GM23338 (cell line): ENCODE measurements at regions not wholly inside any gene's neighbourhood (a gene's known extent, or its start where the extent isn't known, plus 50 kb on each side); places are given as distances from the start of the nearest gene placed in this dataset.

Experiments used
- ATAC-seq: fragments of 200-7000 bp; cut with Tn5 transposase; 3 replicates; pipeline ENCODE4 v1.9.1; 2020
- DNase-seq: peaks from one replicate; pipeline ENCODE4 v3.0.0-alpha.2; 2015; ENCODE audit warnings: low spot score
- H2AFZ ChIP-seq: fragments of 200-600 bp; sonication (generic); 2 replicates; pipeline ENCODE4 v1.8.0; 2016; ENCODE audit warnings: antibody characterized with exemption, mild to moderate bottlenecking, moderate library complexity
- H3F3A ChIP-seq: fragments of 200-600 bp; sonication (generic); replicated peaks from 2 replicates; pipeline ENCODE4 v1.8.0; 2017; ENCODE audit warnings: antibody characterized with exemption, mixed run types, low read depth
- H3K27ac ChIP-seq: fragments of 200-600 bp; sonication (generic); 2 replicates; pipeline ENCODE4 v1.6.1; 2016; ENCODE audit warnings: low read depth
- H3K27me3 ChIP-seq: fragments of 200-600 bp; sonication (generic); 2 replicates; pipeline ENCODE4 v1.8.0; 2016; ENCODE audit warnings: mild to moderate bottlenecking, mixed run types, moderate library complexity; ENCODE audit not compliant: insufficient read depth
- H3K36me3 ChIP-seq: fragments of 200-600 bp; sonication (generic); 2 replicates; pipeline ENCODE4 v1.8.0; 2016; ENCODE audit warnings: mild to moderate bottlenecking; ENCODE audit not compliant: insufficient read depth
- H3K4me1 ChIP-seq: fragments of 200-600 bp; sonication (generic); 2 replicates; pipeline ENCODE4 v1.8.0; 2016; ENCODE audit warnings: mild to moderate bottlenecking, moderate library complexity; ENCODE audit not compliant: insufficient read depth
- H3K4me2 ChIP-seq: fragments of 200-600 bp; sonication (generic); 2 replicates; pipeline ENCODE4 v1.7.1; 2017; ENCODE audit warnings: mixed run types
- H3K4me3 ChIP-seq: fragments of 200-600 bp; sonication (generic); 2 replicates; pipeline ENCODE4 v1.6.1; 2016; ENCODE audit warnings: mixed run types
- H3K79me2 ChIP-seq: fragments of 200-600 bp; sonication (generic); replicated peaks from 2 replicates; pipeline ENCODE4 v1.8.0; 2017; ENCODE audit warnings: mild to moderate bottlenecking; ENCODE audit not compliant: insufficient read depth
- H3K9me2 ChIP-seq: fragments of 200-600 bp; sonication (generic); 2 replicates; pipeline ENCODE4 v1.8.0; 2017; ENCODE audit not compliant: insufficient read depth
- H4K20me1 ChIP-seq: fragments of 200-600 bp; sonication (generic); replicated peaks from 2 replicates; pipeline ENCODE4 v1.8.0; 2017; ENCODE audit warnings: mild to moderate bottlenecking; ENCODE audit not compliant: insufficient read depth
- H3K27ac Mint-ChIP-seq: 2 replicates; pipeline ENCODE4 v1.8.0; 2020; ENCODE audit warnings: inconsistent platforms, mild to moderate bottlenecking, moderate library complexity, mixed read lengths
- H3K27me3 Mint-ChIP-seq: 3 replicates; pipeline ENCODE4 v1.8.0; 2022; ENCODE audit warnings: low read depth, mild to moderate bottlenecking, moderate library complexity, mixed read lengths, inconsistent platforms; ENCODE audit not compliant: insufficient read depth, poor library complexity
- H3K36me3 Mint-ChIP-seq: 3 replicates; pipeline ENCODE4 v1.8.0; 2021; ENCODE audit warnings: low read depth, mild to moderate bottlenecking, inconsistent platforms, moderate library complexity, mixed read lengths
- H3K4me1 Mint-ChIP-seq: 3 replicates; pipeline ENCODE4 v1.8.0; 2020; ENCODE audit warnings: mild to moderate bottlenecking, inconsistent platforms, mixed read lengths
- H3K4me3 Mint-ChIP-seq: 3 replicates; pipeline ENCODE4 v1.8.0; 2021; ENCODE audit warnings: moderate library complexity, mild to moderate bottlenecking, inconsistent platforms, mixed read lengths
- H3K9me3 Mint-ChIP-seq: 3 replicates; pipeline ENCODE4 v1.8.0; 2020; ENCODE audit warnings: moderate library complexity, mild to moderate bottlenecking, inconsistent platforms, mixed read lengths
- CREB1 ChIP-seq: fragments of 250-450 bp; sonication (Bioruptor Pico); IDR thresholded peaks from 2 replicates; pipeline ENCODE4 v1.5.0; 2020; ENCODE audit warnings: low read depth, mild to moderate bottlenecking, moderate library complexity
- EZH2 ChIP-seq: fragments of 200-600 bp; sonication (generic); IDR thresholded peaks from one replicate; pipeline ENCODE4 v1.8.0; 2017; ENCODE audit warnings: antibody characterized with exemption, mild to moderate bottlenecking, low read depth; ENCODE audit not compliant: unreplicated experiment
- EZH2phosphoT487 ChIP-seq: fragments of 200-600 bp; sonication (generic); IDR thresholded peaks from one replicate; pipeline ENCODE4 v1.8.1; 2018; ENCODE audit warnings: antibody characterized with exemption; ENCODE audit not compliant: unreplicated experiment
- JUNB ChIP-seq: IDR thresholded peaks from one replicate; pipeline ENCODE4 v1.6.1; 2016; ENCODE audit warnings: antibody characterized with exemption; ENCODE audit not compliant: unreplicated experiment
- NANOG ChIP-seq: IDR thresholded peaks from 2 replicates; pipeline ENCODE4 v1.6.1; 2016; ENCODE audit warnings: antibody characterized with exemption, borderline replicate concordance
- POLR2AphosphoS5 ChIP-seq: IDR thresholded peaks from 2 replicates; pipeline ENCODE4 v1.6.1; 2016; ENCODE audit warnings: antibody characterized with exemption, low read depth
- STAT1 ChIP-seq: IDR thresholded peaks from one replicate; pipeline ENCODE4 v1.6.1; 2016; ENCODE audit warnings: antibody characterized with exemption; ENCODE audit not compliant: unreplicated experiment
- ZNF114 ChIP-seq: fragments of 250-450 bp; sonication (Bioruptor Pico); IDR thresholded peaks from 2 replicates; pipeline ENCODE4 v1.5.0; 2020; ENCODE audit warnings: mild to moderate bottlenecking, moderate library complexity
- TF ChIP-seq, protein P1 (sequence below): fragments of 250-450 bp; sonication (Bioruptor Pico); IDR thresholded peaks from 2 replicates; pipeline ENCODE4 v1.5.0; 2020; ENCODE audit warnings: mild to moderate bottlenecking, moderate library complexity
- TF ChIP-seq, protein P2 (sequence below): IDR thresholded peaks from 2 replicates; pipeline ENCODE4 v1.6.1; 2016; ENCODE audit warnings: antibody characterized with exemption
- TF ChIP-seq, protein P3 (sequence below): IDR thresholded peaks from one replicate; pipeline ENCODE4 v1.6.1; 2018; ENCODE audit warnings: antibody characterized with exemption; ENCODE audit not compliant: unreplicated experiment
- TF ChIP-seq, protein P4 (sequence below), 2 experiments: fragments of 200-600 bp in 1 of 2; sonication (generic) in 1 of 2; conservative IDR thresholded peaks; 2 replicates each; pipeline versions ENCODE4 v1.5.1 to v1.6.1; 2016 to 2017; ENCODE audit warnings: antibody characterized with exemption in 2 of 2, low read depth in 2 of 2, mild to moderate bottlenecking in 2 of 2, moderate library complexity in 1 of 2

DNA sequence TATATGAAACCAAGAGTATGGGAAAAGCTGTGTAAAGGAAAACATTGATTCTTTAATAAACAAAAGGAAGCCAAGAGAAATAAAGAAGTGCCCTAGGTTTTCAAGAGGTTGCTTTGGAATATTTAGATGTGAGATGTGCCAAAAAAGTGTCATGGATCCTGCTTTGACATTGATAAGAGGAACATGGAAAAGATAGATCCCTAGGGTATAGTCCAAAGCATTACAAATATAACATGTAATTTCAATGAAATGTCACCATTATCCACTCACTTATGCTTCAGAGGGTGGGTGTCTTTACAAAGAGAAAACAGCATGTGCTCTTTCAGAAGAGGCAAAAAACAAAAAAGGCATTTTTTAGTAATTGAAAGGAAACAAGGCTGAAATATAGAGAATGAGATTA is 1196.7 kb downstream of the EFNA5 start:
- no peaks in the 10 kb centered on the region for H3K27me3 Mint-ChIP-seq

More for the DNA sequence above, 1196.7 kb downstream of the EFNA5 start:
- H3K36me3 Mint-ChIP-seq: peaks cover 4% of the 10 kb centered on the region; the same call in 2 of the 3 replicates
- no peak overlapping the region for H3K27ac Mint-ChIP-seq
- Histone ChIP-seq H3K79me2 (no peaks in the 10 kb centered on the region), H3K27me3 (no peaks in the 10 kb centered on the region), H4K20me1 (no peaks in the 10 kb centered on the region), H3K4me3 (no peak overlapping the region), H3K4me1 (no peaks in the 10 kb centered on the region), H3F3A (no peaks in the 10 kb centered on the region), H3K36me3 (no peaks in the 10 kb centered on the region), H3K27ac (no peak overlapping the region), H3K4me2 (no peak overlapping the region), H2AFZ (no peak overlapping the region), H3K9me2 (no peaks in the 10 kb centered on the region)
- TF ChIP-seq, protein P1, sequence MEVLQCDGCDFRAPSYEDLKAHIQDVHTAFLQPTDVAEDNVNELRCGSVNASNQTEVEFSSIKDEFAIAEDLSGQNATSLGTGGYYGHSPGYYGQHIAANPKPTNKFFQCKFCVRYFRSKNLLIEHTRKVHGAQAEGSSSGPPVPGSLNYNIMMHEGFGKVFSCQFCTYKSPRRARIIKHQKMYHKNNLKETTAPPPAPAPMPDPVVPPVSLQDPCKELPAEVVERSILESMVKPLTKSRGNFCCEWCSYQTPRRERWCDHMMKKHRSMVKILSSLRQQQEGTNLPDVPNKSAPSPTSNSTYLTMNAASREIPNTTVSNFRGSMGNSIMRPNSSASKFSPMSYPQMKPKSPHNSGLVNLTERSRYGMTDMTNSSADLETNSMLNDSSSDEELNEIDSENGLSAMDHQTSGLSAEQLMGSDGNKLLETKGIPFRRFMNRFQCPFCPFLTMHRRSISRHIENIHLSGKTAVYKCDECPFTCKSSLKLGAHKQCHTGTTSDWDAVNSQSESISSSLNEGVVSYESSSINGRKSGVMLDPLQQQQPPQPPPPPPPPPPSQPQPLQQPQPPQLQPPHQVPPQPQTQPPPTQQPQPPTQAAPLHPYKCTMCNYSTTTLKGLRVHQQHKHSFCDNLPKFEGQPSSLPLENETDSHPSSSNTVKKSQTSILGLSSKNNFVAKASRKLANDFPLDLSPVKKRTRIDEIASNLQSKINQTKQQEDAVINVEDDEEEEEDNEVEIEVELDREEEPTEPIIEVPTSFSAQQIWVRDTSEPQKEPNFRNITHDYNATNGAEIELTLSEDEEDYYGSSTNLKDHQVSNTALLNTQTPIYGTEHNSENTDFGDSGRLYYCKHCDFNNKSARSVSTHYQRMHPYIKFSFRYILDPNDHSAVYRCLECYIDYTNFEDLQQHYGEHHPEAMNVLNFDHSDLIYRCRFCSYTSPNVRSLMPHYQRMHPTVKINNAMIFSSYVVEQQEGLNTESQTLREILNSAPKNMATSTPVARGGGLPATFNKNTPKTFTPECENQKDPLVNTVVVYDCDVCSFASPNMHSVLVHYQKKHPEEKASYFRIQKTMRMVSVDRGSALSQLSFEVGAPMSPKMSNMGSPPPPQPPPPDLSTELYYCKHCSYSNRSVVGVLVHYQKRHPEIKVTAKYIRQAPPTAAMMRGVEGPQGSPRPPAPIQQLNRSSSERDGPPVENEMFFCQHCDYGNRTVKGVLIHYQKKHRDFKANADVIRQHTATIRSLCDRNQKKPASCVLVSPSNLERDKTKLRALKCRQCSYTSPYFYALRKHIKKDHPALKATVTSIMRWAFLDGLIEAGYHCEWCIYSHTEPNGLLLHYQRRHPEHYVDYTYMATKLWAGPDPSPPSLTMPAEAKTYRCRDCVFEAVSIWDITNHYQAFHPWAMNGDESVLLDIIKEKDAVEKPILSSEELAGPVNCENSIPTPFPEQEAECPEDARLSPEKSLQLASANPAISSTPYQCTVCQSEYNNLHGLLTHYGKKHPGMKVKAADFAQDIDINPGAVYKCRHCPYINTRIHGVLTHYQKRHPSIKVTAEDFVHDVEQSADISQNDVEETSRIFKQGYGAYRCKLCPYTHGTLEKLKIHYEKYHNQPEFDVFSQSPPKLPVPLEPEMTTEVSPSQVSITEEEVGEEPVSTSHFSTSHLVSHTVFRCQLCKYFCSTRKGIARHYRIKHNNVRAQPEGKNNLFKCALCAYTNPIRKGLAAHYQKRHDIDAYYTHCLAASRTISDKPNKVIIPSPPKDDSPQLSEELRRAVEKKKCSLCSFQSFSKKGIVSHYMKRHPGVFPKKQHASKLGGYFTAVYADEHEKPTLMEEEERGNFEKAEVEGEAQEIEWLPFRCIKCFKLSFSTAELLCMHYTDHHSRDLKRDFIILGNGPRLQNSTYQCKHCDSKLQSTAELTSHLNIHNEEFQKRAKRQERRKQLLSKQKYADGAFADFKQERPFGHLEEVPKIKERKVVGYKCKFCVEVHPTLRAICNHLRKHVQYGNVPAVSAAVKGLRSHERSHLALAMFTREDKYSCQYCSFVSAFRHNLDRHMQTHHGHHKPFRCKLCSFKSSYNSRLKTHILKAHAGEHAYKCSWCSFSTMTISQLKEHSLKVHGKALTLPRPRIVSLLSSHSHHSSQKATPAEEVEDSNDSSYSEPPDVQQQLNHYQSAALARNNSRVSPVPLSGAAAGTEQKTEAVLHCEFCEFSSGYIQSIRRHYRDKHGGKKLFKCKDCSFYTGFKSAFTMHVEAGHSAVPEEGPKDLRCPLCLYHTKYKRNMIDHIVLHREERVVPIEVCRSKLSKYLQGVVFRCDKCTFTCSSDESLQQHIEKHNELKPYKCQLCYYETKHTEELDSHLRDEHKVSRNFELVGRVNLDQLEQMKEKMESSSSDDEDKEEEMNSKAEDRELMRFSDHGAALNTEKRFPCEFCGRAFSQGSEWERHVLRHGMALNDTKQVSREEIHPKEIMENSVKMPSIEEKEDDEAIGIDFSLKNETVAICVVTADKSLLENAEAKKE (CRISPR knock-in tag): no peak
- TF ChIP-seq EZH2 (no peak), ZNF114 (CRISPR knock-in tag) (no peak), JUNB (no peak), EZH2phosphoT487 (no peak), POLR2AphosphoS5 (no peak), CREB1 (no peak), NANOG (no peak), STAT1 (no peak)
- TF ChIP-seq, protein P2, sequence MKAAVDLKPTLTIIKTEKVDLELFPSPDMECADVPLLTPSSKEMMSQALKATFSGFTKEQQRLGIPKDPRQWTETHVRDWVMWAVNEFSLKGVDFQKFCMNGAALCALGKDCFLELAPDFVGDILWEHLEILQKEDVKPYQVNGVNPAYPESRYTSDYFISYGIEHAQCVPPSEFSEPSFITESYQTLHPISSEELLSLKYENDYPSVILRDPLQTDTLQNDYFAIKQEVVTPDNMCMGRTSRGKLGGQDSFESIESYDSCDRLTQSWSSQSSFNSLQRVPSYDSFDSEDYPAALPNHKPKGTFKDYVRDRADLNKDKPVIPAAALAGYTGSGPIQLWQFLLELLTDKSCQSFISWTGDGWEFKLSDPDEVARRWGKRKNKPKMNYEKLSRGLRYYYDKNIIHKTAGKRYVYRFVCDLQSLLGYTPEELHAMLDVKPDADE: no peak
- TF ChIP-seq, protein P3, sequence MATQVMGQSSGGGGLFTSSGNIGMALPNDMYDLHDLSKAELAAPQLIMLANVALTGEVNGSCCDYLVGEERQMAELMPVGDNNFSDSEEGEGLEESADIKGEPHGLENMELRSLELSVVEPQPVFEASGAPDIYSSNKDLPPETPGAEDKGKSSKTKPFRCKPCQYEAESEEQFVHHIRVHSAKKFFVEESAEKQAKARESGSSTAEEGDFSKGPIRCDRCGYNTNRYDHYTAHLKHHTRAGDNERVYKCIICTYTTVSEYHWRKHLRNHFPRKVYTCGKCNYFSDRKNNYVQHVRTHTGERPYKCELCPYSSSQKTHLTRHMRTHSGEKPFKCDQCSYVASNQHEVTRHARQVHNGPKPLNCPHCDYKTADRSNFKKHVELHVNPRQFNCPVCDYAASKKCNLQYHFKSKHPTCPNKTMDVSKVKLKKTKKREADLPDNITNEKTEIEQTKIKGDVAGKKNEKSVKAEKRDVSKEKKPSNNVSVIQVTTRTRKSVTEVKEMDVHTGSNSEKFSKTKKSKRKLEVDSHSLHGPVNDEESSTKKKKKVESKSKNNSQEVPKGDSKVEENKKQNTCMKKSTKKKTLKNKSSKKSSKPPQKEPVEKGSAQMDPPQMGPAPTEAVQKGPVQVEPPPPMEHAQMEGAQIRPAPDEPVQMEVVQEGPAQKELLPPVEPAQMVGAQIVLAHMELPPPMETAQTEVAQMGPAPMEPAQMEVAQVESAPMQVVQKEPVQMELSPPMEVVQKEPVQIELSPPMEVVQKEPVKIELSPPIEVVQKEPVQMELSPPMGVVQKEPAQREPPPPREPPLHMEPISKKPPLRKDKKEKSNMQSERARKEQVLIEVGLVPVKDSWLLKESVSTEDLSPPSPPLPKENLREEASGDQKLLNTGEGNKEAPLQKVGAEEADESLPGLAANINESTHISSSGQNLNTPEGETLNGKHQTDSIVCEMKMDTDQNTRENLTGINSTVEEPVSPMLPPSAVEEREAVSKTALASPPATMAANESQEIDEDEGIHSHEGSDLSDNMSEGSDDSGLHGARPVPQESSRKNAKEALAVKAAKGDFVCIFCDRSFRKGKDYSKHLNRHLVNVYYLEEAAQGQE: no peak
- TF ChIP-seq, protein P4, sequence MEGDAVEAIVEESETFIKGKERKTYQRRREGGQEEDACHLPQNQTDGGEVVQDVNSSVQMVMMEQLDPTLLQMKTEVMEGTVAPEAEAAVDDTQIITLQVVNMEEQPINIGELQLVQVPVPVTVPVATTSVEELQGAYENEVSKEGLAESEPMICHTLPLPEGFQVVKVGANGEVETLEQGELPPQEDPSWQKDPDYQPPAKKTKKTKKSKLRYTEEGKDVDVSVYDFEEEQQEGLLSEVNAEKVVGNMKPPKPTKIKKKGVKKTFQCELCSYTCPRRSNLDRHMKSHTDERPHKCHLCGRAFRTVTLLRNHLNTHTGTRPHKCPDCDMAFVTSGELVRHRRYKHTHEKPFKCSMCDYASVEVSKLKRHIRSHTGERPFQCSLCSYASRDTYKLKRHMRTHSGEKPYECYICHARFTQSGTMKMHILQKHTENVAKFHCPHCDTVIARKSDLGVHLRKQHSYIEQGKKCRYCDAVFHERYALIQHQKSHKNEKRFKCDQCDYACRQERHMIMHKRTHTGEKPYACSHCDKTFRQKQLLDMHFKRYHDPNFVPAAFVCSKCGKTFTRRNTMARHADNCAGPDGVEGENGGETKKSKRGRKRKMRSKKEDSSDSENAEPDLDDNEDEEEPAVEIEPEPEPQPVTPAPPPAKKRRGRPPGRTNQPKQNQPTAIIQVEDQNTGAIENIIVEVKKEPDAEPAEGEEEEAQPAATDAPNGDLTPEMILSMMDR (conservative IDR thresholded peaks at IDR 0.05; ENCODE audit: low read depth in 2 of 2): no peak
- H3K4me3 Mint-ChIP-seq: no peak overlapping the region
- ATAC-seq (no peak), DNase-seq (no peak)
- peaks cover 3% of the 10 kb centered on the region; the same call in 2 of the 3 replicates for H3K4me1 Mint-ChIP-seq
- peaks cover 7% of the 10 kb centered on the region for H3K9me3 Mint-ChIP-seq
